Stimulated activated CD8-positive, alpha-beta memory T cell treated with anti-CD3 and anti-CD28 coated beads, Interleukin-2, amount 100 ng/mL, for 48 hours (primary cell): ENCODE measurements at regions not wholly inside any gene's neighbourhood (a gene's known extent, or its start where the extent isn't known, plus 50 kb on each side); places are given as distances from the start of the nearest gene placed in this dataset.

ENCODE experiments used
- DNase-seq, 2 donors: peaks; one replicate each; pipeline ENCODE4 v3.0.0-alpha.2; 2020; ENCODE audit warnings: low read depth in 2 of 2

- no peak for DNase-seq
These were observed 62.5 kb upstream of the TBX3 start for GRCh38 chr12:114746297-114747011.

- no peak for DNase-seq
These were observed 60.7 kb upstream of the TBX3 start for GRCh38 chr12:114744691-114745090.

GRCh38 chr12:114744285-114744684 is 60.3 kb upstream of the TBX3 start:
- DNase-seq, result no peak

GRCh38 chr12:114743799-114744198 is 59.8 kb upstream of the TBX3 start:
- no peak for DNase-seq

GRCh38 chr12:114743289-114743688 is 59.3 kb upstream of the TBX3 start:
- DNase-seq, result no peak

- DNase-seq, result no peak
These were observed 58.4 kb upstream of the TBX3 start for GRCh38 chr12:114742363-114742762.

GRCh38 chr12:114741940-114742339 is 58.0 kb upstream of the TBX3 start:
- no peak for DNase-seq

- no peak for DNase-seq
These were observed 56.5 kb upstream of the TBX3 start for GRCh38 chr12:114740448-114740847.

GRCh38 chr12:114738460-114739184 is 54.6 kb upstream of the TBX3 start:
- no peak for DNase-seq

- DNase-seq, result no peak
These were observed 51.9 kb upstream of the TBX3 start for GRCh38 chr12:114735680-114736374.

- DNase-seq, result no peak
These were observed 51.0 kb upstream of the TBX3 start for GRCh38 chr12:114735011-114735410.

GRCh38 chr12:114733919-114734318 is 49.9 kb upstream of the TBX3 start:
- DNase-seq, result no peak
